NCI-H345 (cell line): ENCODE measurements at regions not wholly inside any gene's neighbourhood (a gene's known extent, or its start where the extent isn't known, plus 50 kb on each side); places are given as distances from the start of the nearest gene placed in this dataset.

ENCODE experiments used
- DNase-seq: peaks from one replicate; lab custom pipeline; 2025; lab: John Stamatoyannopoulos, UW

DNA sequence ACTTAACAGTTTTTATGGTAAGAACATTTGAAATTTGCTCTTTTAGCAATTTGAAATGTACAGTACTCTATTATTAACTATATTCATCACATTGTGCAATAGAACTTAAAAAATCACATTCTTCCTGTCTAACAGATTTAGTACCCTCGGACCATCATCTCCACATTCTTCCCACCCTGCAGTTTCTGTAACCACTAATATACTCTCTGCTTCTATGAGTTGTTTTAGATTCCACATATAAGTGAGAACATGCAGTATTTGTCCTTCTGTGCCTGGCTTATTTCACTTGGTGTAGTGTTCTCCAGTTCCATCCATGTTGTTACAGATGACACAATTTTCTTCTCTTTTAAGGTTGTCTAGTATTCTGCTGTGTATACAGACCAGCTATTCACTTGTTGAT lies 88.9 kb upstream of the SEC61G start:
- DNase-seq: no peak

- DNase-seq: no peak
Observed at GRCh38 chr7:54856856-54857255, 97.8 kb upstream of the SEC61G start.

- DNase-seq: no peak
Observed at GRCh38 chr7:54857294-54857693, 98.3 kb upstream of the SEC61G start.

- peak; percentile 79 for DNase-seq
Observed at GRCh38 chr7:54858008-54858692, 99.1 kb upstream of the SEC61G start.

GRCh38 chr7:54859066-54859465 lies 100.1 kb upstream of the SEC61G start:
- DNase-seq: no peak

DNA sequence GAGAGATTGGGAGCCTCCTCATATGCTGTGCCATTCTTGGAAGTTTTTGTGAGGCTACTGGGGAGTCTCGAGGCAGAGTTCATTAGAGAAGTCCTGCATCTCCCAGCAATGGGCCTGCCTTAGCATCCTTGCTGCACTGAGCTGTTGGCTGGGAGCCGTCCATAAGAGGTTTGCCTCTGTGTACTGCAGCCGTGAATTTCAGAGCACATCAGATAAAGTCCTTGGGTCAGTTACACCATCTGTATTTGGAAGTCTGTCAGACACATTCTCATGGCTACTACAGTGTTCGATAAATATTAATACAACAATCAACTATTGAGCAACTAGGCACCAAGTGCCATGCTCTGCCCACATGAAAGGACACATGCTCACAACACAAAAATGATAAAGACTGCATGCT lies 100.5 kb upstream of the SEC61G start:
- no peak for DNase-seq

DNA sequence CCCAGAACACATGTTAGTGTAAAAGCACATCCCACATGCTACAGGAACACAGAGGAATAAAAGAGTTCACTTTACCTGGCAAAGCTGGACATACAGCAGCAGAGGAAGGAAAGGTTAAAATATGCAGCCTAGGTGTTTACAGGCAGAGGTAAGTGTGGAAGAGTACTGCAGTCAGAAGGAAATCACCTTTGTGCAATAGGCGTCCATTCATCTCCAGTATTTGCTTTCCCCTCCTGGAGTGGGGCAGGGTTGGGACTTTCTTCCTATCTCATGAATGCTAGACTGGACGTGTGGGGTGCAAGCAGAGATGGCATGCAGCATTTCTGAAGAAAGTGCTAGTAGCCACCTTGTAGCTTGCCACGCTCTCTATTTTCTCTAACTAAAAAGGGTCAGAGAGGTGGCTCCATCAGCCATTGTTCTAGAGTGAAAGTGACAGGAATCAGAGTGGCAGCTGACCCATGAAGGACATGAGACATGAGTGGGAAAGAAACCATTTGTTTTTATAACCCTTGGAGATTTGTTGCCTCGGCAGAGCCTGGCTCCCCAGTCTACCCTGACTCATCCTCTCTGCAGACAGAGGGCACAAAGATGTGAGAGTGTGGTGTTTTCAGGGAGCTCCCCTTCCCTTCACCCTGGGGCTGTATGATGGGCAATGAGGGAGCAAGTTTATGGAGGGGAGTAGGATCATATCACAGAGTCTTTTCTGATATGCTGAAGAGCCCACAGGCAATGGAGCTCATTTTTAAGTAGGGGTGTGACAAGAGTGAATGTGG lies 101.2 kb upstream of the SEC61G start:
- DNase-seq: no peak

- DNase-seq: no peak
Observed at GRCh38 chr7:54860843-54861242, 101.8 kb upstream of the SEC61G start.

DNA sequence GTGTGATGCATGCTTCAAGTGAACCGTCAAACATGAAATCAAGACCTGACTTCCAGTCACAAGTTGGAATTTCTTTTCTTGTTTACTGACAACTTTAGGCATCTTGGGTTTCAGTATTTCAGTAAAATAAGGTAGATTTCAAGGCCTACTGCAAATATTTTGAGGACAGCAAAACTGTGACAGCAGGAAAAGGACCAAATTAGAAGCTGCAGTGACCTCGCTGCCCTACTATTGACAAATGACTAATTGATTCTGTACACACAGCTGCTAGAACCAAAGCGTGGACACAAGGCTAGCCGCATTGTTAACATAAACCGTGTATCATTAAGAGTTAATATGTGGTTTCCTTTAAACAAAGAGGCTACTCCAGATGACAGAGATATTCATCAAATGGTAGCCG lies 105.7 kb upstream of the SEC61G start:
- DNase-seq: no peak

DNA sequence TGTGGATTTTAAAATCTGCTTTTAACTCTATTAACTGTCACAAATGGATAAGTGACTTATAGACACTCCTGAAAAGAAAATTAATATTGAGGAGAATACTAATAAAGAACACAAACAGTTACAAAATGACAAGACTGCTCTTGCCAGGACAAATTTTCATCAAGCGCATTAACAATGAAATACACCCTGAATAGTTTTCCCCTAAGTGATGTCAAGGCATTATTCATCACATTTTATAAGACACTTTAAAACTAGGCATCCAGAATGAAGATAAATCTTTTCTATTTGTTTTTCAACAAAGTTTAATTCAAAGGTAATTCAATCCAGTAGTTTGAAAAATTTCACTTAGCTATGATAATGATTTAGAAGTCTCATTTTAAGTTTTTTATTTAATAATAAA lies 110.5 kb upstream of the SEC61G start:
- no peak for DNase-seq

DNA sequence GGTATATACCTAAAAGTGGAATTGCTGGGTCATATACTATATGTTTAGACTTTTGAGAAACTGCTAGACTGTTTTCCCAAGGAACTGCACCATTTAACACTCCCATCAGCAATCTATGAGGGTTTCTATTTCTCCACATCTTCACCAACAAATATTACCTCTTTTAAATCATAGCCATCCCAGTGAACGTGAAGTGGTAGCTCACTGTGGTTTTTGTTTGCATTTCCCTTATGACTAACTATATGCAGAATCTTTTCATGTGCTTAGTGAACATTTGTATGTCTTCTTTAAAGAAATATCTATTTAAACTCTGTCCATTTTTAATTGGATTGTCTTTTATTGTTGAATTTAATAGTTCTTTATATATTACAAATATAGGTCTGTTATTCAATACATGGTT lies 115.8 kb upstream of the SEC61G start:
- DNase-seq: no peak

GRCh38 chr7:54877683-54878082 lies 118.7 kb upstream of the SEC61G start:
- no peak for DNase-seq

DNA sequence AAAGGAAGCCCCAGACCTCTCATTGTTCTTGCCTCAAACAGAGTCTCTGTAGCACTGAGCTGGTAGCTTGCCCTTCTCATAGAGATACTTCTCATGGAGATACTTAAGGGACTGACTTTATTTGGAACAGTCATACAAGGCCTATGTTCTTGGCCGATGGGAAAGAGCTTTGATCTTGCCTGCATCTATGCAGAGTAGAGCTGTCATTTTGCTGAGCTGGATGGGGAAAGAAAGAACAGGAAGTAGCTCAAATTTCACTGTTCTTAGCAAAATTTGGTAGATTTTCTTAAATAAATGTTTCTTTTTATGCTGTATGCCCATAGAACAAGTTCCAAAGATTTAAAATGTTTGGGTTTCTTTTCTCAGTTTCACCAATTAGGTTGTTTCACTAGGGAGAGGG lies 119.3 kb upstream of the SEC61G start:
- DNase-seq: no peak

DNA sequence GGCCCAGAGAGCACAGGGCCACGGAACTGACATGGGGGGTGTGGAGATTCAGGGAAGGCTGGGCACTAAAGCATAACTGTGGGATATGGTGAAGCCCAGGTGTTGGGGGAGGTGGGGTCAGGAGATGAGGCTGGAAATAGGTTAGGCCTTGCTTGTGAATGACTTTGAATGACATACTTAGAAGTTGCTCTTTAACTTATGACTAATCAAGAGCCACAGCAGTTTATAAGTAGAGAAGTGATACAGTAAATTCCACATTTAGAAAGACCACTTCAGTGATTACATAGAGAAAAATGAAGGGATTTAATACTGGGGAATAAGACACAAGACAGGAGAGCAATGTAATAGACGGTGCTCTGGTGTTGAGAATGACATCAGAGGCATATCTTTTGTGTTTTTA lies 120.8 kb upstream of the SEC61G start:
- no peak for DNase-seq

DNA sequence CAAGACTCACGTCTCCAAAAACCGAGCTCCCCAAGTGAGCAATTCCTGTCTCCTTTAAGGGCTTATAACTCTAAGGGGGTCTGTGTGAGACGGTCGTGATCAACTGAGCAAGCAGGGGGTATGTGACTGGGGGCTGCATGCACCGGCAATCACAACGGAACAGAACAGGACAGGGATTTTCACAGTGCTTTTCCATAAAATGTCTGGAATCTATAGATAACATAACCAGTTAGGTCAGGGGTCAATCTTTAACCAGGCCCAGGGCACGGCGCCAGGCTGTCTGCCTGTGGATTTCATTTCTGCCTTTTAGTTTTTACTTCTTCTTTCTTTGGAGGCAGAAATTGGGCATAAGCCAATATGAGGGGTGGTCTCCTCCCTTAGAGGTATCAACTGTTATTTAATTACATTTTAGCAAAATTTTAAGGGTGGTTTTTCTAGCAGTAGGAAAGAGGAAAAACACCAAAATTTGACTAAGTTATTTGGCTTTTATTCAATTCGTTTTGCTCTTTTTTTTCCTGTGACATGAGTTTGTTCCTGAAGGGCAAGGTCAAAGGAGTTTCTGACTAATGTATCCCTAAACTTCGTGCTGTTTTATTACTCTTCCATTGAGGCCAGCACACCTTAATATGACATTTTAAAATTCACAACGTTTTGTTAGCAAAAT lies 121.4 kb upstream of the SEC61G start:
- DNase-seq: no peak

DNA sequence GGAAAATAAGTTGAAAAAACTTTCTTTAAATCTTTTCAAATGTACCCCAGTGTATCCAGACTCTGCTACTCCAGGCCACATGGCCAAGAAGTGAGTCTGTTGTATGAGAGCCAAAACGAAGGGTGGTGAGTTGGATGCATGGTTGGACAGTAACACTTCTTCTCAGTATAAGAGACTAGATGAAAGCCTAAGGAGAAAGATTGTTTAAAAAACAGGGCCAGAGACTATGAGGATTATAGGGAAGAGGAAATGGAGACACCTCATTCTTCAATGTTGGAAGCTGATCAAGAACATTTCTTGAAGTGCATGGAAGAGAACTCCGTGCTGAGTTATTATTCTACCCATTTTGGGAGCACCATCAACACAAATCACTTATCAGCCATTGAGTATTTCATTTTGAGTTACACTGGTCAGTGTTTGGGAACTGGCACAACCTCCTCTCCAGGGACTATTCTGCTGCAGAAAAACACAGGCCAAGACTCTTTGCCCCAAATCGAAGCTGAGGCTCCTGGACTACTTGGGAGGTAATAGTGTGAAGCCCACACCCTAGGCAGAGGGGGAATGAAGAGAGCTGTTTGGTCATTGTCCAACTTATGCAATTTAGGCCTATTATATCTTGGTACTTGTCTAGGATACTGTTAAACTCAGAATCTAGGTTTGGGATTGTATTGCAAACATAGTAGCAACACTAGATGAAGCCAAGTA lies 123.0 kb upstream of the SEC61G start:
- DNase-seq: no peak

DNA sequence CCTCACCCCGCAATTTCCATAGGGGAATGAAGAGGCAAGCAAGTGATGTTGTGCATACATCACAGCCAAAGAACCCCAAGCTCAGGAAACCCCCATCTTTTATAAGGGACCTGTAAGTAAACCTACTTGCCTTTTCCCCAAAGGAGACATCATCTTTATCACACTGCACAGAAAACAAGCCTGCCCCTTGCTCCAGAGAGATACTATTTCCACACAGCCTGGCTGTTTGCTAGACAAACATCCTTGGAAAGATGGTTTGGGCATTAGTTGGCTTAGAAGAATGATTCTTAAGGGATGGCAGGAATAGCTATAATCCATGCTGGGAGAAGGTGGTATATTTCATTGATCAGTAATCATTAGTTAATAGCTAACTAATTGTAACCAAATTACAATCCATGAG lies 123.7 kb upstream of the SEC61G start:
- DNase-seq: no peak

- DNase-seq: no peak
Observed at GRCh38 chr7:54883576-54883975, 124.6 kb upstream of the SEC61G start.

- no peak for DNase-seq
Observed at GRCh38 chr7:54885285-54885684, 126.3 kb upstream of the SEC61G start.

GRCh38 chr7:54888067-54888733 lies 129.2 kb upstream of the SEC61G start:
- peak; percentile 66 for DNase-seq

DNA sequence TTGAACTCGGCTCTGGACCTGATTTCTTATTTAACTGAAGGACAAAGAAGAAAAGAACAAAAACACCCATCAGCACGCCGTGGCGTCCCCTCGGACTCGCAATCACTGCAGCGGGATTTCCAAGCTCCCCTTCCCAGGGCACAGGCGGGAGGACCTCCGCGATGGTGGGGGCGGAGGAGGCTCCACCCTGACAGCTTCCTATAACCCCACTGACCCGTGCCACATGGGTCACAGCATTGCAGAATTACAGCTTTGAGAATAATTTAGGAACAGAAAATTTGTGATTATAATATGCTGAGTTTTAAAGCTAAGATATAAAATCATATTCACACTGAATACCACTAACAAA lies 129.7 kb upstream of the SEC61G start:
- no peak for DNase-seq

DNA sequence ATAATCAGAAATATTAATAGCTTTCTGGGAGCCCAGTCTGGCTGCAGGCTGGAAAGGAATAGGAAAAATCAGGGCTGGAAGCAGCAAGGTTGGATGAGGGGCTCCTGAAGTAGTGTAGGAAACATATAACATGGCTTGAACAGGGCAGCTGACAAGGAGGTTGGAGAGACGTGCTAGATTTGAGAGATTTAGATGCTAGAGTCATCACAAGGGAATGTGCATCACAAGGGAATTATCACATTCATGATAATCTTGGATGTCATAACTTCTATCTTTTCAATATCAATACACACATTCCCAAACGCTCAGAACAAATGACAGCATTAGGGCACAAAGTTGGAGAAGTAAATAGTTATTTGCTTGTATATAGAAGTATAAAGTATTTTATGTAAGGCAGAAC lies 120.9 kb upstream of the EGFR start:
- DNase-seq: no peak
